Peyer's patch (tissue), 4 donors: ENCODE measurements at regions not wholly inside any gene's neighbourhood (a gene's known extent, or its start where the extent isn't known, plus 50 kb on each side); places are given as distances from the start of the nearest gene placed in this dataset.

Source experiments
- CTCF ChIP-seq, 6 experiments: fragments of 450-650 bp in 4 of 6; fragments of 200-600 bp in 2 of 6; sonication (generic) in 1 of 6; IDR thresholded peaks; one replicate each; pipeline ENCODE4 v1.5.1; 2017 to 2019; ENCODE audit warnings: antibody characterized with exemption in 6 of 6, mild to moderate bottlenecking in 3 of 6, moderate library complexity in 1 of 6
- POLR2A ChIP-seq, 2 donors: fragments of 450-650 bp; IDR thresholded peaks; one replicate each; pipeline ENCODE4 v1.5.1; 2017; ENCODE audit warnings: antibody characterized with exemption in 2 of 2, mild to moderate bottlenecking in 2 of 2, moderate library complexity in 2 of 2

- TF ChIP-seq POLR2A (IDR thresholded peaks at IDR 0.05) (no peak), CTCF (IDR thresholded peaks at IDR 0.05) (no peak)
Observed at GRCh38 chr13:19305434-19305833, 123.8 kb upstream of the TUBA3C start.
